ENCODE measurements at regions not wholly inside any gene's neighbourhood (a gene's known extent, or its start where the extent isn't known, plus 50 kb on each side); places are given as distances from the start of the nearest gene placed in this dataset.

DNA sequence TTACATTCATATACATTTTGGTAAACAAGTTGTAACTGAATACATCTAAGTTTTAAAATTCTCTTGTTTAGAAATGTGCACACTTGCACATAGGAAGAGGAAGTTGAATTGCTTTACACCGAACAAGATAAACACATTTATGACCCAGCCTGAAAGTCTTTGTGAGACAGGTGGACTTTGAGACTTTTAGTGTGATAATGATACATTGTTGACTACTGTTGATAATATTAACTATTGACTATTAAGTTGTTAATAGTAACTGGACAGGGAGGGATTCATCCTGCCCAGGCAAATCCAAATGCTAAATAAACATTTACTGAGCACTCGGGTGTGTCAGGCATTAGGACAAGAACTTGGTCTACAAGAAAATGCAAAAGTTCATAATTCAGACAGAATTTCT is 68.0 kb downstream of the AVPR1A start:
- Mint-ChIP-seq H3K27ac (ENCODE audit: low read depth, unreplicated experiment) (no peak overlapping the region), H3K4me1 (ENCODE audit: insufficient read depth, unreplicated experiment) (no peaks in the 10 kb centered on the region), H3K9me3 (ENCODE audit: unreplicated experiment) (no peaks in the 10 kb centered on the region), H3K4me3 (ENCODE audit: unreplicated experiment) (no peak overlapping the region), H3K27me3 (ENCODE audit: insufficient read depth, unreplicated experiment) (peaks cover 12% of the 10 kb centered on the region), H3K36me3 (ENCODE audit: insufficient read depth, unreplicated experiment) (no peaks in the 10 kb centered on the region)
- DNase-seq (ENCODE audit: unreplicated experiment) = no peak
- intact Hi-C loops (cut with micrococcal nuclease) = no loop called here
- no TSS peak for BruUV-seq (replicated peaks)
- ChIA-PET POLR2A (no interaction called here), CTCF (no interaction called here)
- TF ChIP-seq, protein P1, sequence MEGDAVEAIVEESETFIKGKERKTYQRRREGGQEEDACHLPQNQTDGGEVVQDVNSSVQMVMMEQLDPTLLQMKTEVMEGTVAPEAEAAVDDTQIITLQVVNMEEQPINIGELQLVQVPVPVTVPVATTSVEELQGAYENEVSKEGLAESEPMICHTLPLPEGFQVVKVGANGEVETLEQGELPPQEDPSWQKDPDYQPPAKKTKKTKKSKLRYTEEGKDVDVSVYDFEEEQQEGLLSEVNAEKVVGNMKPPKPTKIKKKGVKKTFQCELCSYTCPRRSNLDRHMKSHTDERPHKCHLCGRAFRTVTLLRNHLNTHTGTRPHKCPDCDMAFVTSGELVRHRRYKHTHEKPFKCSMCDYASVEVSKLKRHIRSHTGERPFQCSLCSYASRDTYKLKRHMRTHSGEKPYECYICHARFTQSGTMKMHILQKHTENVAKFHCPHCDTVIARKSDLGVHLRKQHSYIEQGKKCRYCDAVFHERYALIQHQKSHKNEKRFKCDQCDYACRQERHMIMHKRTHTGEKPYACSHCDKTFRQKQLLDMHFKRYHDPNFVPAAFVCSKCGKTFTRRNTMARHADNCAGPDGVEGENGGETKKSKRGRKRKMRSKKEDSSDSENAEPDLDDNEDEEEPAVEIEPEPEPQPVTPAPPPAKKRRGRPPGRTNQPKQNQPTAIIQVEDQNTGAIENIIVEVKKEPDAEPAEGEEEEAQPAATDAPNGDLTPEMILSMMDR (IDR thresholded peaks at IDR 0.05; ENCODE audit: unreplicated experiment) = no peak

DNA sequence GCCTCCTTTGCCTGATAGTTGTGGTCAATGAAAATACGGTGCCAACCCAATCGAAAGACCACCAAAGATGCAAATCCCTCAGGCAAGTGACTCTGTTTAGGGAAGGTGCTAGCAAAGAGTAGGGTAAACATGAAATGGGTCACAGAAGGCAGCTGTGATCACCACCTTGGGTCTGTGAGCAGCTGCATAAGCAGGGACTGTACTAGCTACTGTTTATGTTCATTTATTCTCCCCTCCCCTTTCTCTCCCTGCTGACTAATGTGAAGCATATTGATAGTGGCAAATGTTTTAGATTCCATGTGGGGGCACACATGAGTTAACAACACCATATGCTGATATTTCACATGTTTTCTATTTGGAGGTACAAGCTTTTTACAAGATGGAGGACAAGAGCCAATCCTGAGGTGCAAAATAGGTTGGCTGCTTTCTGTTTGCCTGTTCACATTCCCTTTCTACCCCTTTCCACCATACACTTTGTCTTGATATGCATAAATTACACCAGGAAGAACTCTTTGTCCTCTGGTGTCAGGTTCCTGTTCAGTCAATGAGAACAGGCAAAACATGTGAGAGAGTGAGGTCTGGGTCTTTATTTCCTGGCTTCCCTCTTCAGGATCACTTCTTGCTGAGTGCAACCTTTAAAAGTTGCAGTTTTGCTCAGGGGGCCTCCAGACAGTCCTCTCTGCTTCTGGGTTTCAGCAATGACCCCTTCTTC is 71.1 kb downstream of the AVPR1A start:
- no peak overlapping the region for H3K27ac Mint-ChIP-seq (ENCODE audit: low read depth, unreplicated experiment)
- TF ChIP-seq, protein P1 (IDR thresholded peaks at IDR 0.05; ENCODE audit: unreplicated experiment) = no peak
- H3K9me3 Mint-ChIP-seq (ENCODE audit: unreplicated experiment) = no peaks in the 10 kb centered on the region
- DNase-seq (ENCODE audit: unreplicated experiment) = no peak
- H3K27me3 Mint-ChIP-seq (ENCODE audit: insufficient read depth, unreplicated experiment) = no peaks in the 10 kb centered on the region
- no TSS peak for BruUV-seq (replicated peaks)
- no peaks in the 10 kb centered on the region for H3K4me1 Mint-ChIP-seq (ENCODE audit: insufficient read depth, unreplicated experiment)
- H3K4me3 Mint-ChIP-seq (ENCODE audit: unreplicated experiment) = no peak overlapping the region
- H3K36me3 Mint-ChIP-seq (ENCODE audit: insufficient read depth, unreplicated experiment) = no peaks in the 10 kb centered on the region
- intact Hi-C loops (cut with micrococcal nuclease) = no loop called here
- CTCF ChIA-PET = interaction anchor here (1.5 to 2.5 kb wide), 2 partner anchors 11 to 72 kb away, joined by 3 to 13 read pairs; no protein-coding TSS in a partner anchor
- POLR2A ChIA-PET = no interaction called here

DNA sequence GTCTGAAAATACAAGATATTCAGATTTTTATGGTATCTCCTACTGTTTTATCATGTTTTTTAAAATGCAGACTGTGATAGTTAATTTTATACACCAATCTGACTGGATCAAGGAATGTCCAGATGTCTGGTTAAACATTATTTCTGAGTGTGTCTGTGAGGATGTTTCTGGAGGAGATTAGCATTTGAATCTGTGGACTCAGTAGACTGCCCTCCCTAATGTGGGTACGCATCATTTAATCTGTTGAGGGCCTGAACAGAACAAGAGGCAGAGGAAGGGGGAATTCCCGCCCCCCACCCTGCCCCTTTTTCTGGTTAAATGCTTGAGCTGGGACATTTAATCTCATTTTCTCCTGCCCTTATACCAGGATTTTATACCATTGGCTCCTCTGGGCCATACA is 72.1 kb downstream of the AVPR1A start:
- no peak for DNase-seq (ENCODE audit: unreplicated experiment)
- no TSS peak for BruUV-seq (replicated peaks)
- Mint-ChIP-seq H3K27ac (ENCODE audit: low read depth, unreplicated experiment) (no peak overlapping the region), H3K4me1 (ENCODE audit: insufficient read depth, unreplicated experiment) (no peaks in the 10 kb centered on the region), H3K27me3 (ENCODE audit: insufficient read depth, unreplicated experiment) (no peaks in the 10 kb centered on the region), H3K4me3 (ENCODE audit: unreplicated experiment) (no peak overlapping the region), H3K36me3 (ENCODE audit: insufficient read depth, unreplicated experiment) (no peaks in the 10 kb centered on the region), H3K9me3 (ENCODE audit: unreplicated experiment) (no peaks in the 10 kb centered on the region)
- ChIA-PET POLR2A (no interaction called here), CTCF (no interaction called here)
- intact Hi-C loops (cut with micrococcal nuclease) = no loop called here
- TF ChIP-seq, protein P1 (IDR thresholded peaks at IDR 0.05; ENCODE audit: unreplicated experiment) = no peak

DNA sequence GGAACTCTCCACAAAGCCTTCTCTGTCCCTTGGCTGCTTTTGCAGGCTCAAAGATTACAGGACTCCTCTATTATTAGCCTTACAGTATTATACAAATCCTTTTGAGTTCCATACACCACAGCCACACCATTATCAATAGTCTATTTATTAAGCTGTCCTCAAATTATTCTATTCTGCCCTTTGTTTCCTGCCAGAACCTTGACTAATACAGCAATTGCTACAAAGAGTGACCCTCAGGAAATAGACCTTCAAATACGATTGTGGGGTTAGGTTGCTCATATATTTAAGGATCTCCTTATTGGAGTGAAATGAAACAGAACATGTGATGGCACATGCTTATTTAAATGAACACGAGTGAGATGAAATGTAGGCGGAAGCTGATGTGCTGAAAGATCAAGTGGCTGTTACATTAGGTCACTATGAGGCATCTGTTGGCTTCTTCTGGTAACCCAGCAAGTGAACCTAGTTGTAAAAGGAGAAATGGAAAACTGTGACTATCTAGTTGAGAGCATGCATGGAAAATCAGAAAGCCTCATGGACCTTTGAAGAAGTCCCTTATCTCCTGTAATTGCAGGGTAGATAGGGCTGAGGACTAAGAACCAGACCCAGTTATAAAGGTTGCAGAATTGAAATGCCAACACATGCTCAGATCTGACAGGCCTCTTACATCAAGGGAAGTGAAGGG is 75.5 kb downstream of the AVPR1A start:
- H3K4me3 Mint-ChIP-seq (ENCODE audit: unreplicated experiment) = no peak overlapping the region
- POLR2A ChIA-PET = no interaction called here
- DNase-seq (ENCODE audit: unreplicated experiment) = no peak
- intact Hi-C loops (cut with micrococcal nuclease) = no loop called here
- TF ChIP-seq, protein P1 (IDR thresholded peaks at IDR 0.05; ENCODE audit: unreplicated experiment) = no peak
- no peaks in the 10 kb centered on the region for H3K36me3 Mint-ChIP-seq (ENCODE audit: insufficient read depth, unreplicated experiment)
- H3K27me3 Mint-ChIP-seq (ENCODE audit: insufficient read depth, unreplicated experiment) = no peaks in the 10 kb centered on the region
- H3K27ac Mint-ChIP-seq (ENCODE audit: low read depth, unreplicated experiment) = no peak overlapping the region
- BruUV-seq (replicated peaks) = no TSS peak
- H3K4me1 Mint-ChIP-seq (ENCODE audit: insufficient read depth, unreplicated experiment) = no peaks in the 10 kb centered on the region
- CTCF ChIA-PET = interaction anchor here (0.6 to 1.2 kb wide), 3 partner anchors 275 to 1686 kb away, joined by 3 to 4 read pairs (median 3); no protein-coding TSS in a partner anchor
- H3K9me3 Mint-ChIP-seq (ENCODE audit: unreplicated experiment) = no peaks in the 10 kb centered on the region
